ENCODE measurements at regions not wholly inside any gene's neighbourhood (a gene's known extent, or its start where the extent isn't known, plus 50 kb on each side); places are given as distances from the start of the nearest gene placed in this dataset.

- DNase-seq (ENCODE audit: low read depth) = no peak
- TF ChIP-seq CTCF (IDR thresholded peaks at IDR 0.05; ENCODE audit: low read length, missing control alignments) = no peak
- no peak overlapping the region for H3K4me3 ChIP-seq (replicated peaks; ENCODE audit: low read depth, low read length)
These were observed 136.3 kb upstream of the VSTM2B start for GRCh38 chr19:29389495-29389894.

- no peak for TF ChIP-seq CTCF (IDR thresholded peaks at IDR 0.05; ENCODE audit: low read length, missing control alignments)
- no peak for DNase-seq (ENCODE audit: low read depth)
These were observed 135.1 kb upstream of the VSTM2B start for GRCh38 chr19:29390742-29391141.

GRCh38 chr19:29393915-29394460 is 131.8 kb upstream of the VSTM2B start:
- DNase-seq (ENCODE audit: low read depth) = no peak
- H3K4me3 ChIP-seq (replicated peaks; ENCODE audit: low read depth, low read length) = no peak overlapping the region
- TF ChIP-seq CTCF (IDR thresholded peaks at IDR 0.05; ENCODE audit: low read length, missing control alignments) = no peak

More at GRCh38 chr19:29390742-29391141, 135.1 kb upstream of the VSTM2B start:
- H3K4me3 ChIP-seq (replicated peaks; ENCODE audit: low read depth, low read length) = no peak overlapping the region

- no peak for DNase-seq (ENCODE audit: low read depth)
These were observed 130.6 kb upstream of the VSTM2B start for GRCh38 chr19:29395111-29395733.

GRCh38 chr19:29395734-29396414 is 129.9 kb upstream of the VSTM2B start:
- DNase-seq (ENCODE audit: low read depth) = no peak
- no peak for TF ChIP-seq CTCF (IDR thresholded peaks at IDR 0.05; ENCODE audit: low read length, missing control alignments)
- no peak overlapping the region for H3K4me3 ChIP-seq (replicated peaks; ENCODE audit: low read depth, low read length)

More at GRCh38 chr19:29395111-29395733, 130.6 kb upstream of the VSTM2B start:
- TF ChIP-seq CTCF (IDR thresholded peaks at IDR 0.05; ENCODE audit: low read length, missing control alignments) = no peak
- H3K4me3 ChIP-seq (replicated peaks; ENCODE audit: low read depth, low read length) = no peak overlapping the region

GRCh38 chr19:29396925-29397324 is 128.9 kb upstream of the VSTM2B start:
- no peak for DNase-seq (ENCODE audit: low read depth)
- no peak for TF ChIP-seq CTCF (IDR thresholded peaks at IDR 0.05; ENCODE audit: low read length, missing control alignments)
- H3K4me3 ChIP-seq (replicated peaks; ENCODE audit: low read depth, low read length) = no peak overlapping the region

Data from fibroblast of pulmonary artery (primary cell).